ENCODE measurements at regions not wholly inside any gene's neighbourhood (a gene's known extent, or its start where the extent isn't known, plus 50 kb on each side); places are given as distances from the start of the nearest gene placed in this dataset.
"Not testable (repeated sequence)": the region's sequence is repeated elsewhere in the genome, so short reads cannot be mapped to it uniquely, and the experiment has no call there.

GRCh38 chr2:87457129-87457499 lies 290.8 kb upstream of the PLGLB2 start:
- not testable (repeated sequence) for TF ChIP-seq CTCF (IDR thresholded peaks at IDR 0.05 in 2 of 3, conservative IDR thresholded peaks at IDR 0.05 in 1 of 3; ENCODE audit: borderline replicate concordance in 1 of 3, insufficient read depth in 1 of 3, low read depth in 2 of 3, low read length in 2 of 3); EZH2 (IDR thresholded peaks at IDR 0.05); SIN3A (IDR thresholded peaks at IDR 0.05; ENCODE audit: low read depth)
